ENCODE measurements at regions not wholly inside any gene's neighbourhood (a gene's known extent, or its start where the extent isn't known, plus 50 kb on each side); places are given as distances from the start of the nearest gene placed in this dataset.

DNA sequence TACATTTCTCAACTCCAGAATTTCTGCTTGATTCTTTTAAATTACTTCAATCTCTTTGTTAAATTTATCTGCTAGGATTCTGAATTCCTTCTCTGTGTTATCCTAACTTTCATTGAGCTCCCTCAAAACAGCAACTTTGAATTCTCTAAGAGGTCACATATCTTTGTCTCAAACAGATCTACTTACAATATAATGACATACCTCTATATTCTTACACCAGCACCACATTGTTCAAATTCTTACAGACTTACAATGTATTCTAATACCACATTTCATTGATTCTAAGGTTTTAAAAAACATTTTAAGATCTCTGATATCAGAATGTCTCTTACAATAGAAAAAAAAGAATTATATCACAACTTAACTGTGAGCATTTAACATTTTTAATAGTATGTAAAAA is 77.4 kb downstream of the DIRAS3 start:
- ATAC-seq: no peak
- H3K9ac ChIP-seq (ENCODE audit: insufficient read depth, low read depth, low read length): no peak overlapping the region
- DNase-seq (ENCODE audit: low spot score): no peak
- no peaks in the 10 kb centered on the region for H3K4me1 ChIP-seq (ENCODE audit: insufficient read depth, low read length)
- no peak for FAIRE-seq
- no peak overlapping the region for H2AFZ ChIP-seq (ENCODE audit: low read length)
- H3K36me3 ChIP-seq (replicated peaks in 1 of 2; ENCODE audit: control insufficient read depth in 1 of 2, insufficient read depth in 2 of 2, low read length in 2 of 2): no peaks in the 10 kb centered on the region
- no peak overlapping the region for H3K27ac ChIP-seq (ENCODE audit: extremely low read length, insufficient read depth, low read length)
- ChIA-PET CTCF (ENCODE audit: low intra/inter-chr PET ratio, low total read pairs) (no interaction called here), POLR2A (no interaction called here)
- no TSS peak for BruUV-seq (replicated peaks)
- no peaks in the 10 kb centered on the region for H3K9me3 ChIP-seq (ENCODE audit: low read length)
- intact Hi-C loops (cut with micrococcal nuclease; ENCODE audit: unreplicated experiment): no loop called here
- H3K79me2 ChIP-seq (ENCODE audit: insufficient read depth, low read length): no peaks in the 10 kb centered on the region
- H3K4me2 ChIP-seq (ENCODE audit: low read depth, low read length): no peak overlapping the region
- H4K20me1 ChIP-seq (ENCODE audit: insufficient read depth, low read length): no peaks in the 10 kb centered on the region
- H3K27me3 ChIP-seq (ENCODE audit: control insufficient read depth in 1 of 2, insufficient read depth in 2 of 2, low read length in 2 of 2): no peaks in the 10 kb centered on the region
- in situ Hi-C loops (cut with HindIII; ENCODE audit: extremely low pct_ligation_motif_present, low pct_unique_long_range_greater_than_20kb): no loop called here
- H3K4me3 ChIP-seq (replicated peaks in 1 of 3; ENCODE audit: insufficient read depth in 1 of 3, low read depth in 2 of 3, low read length in 3 of 3): no peak overlapping the region
- TF ChIP-seq ZSCAN30 (CRISPR knock-in tag; IDR thresholded peaks at IDR 0.05): no peak
- TF ChIP-seq MIXL1 (CRISPR knock-in tag; IDR thresholded peaks at IDR 0.05): no peak
- no peak for TF ChIP-seq ZNF331 (CRISPR knock-in tag; IDR thresholded peaks at IDR 0.05)
- no peak for TF ChIP-seq ARHGAP35 (CRISPR knock-in tag; IDR thresholded peaks at IDR 0.05; ENCODE audit: borderline replicate concordance)
- TF ChIP-seq REST (IDR thresholded peaks at IDR 0.05; ENCODE audit: borderline replicate concordance in 1 of 2, low read depth in 1 of 2, low read length in 2 of 2): no peak
- no peak for TF ChIP-seq ZNF589 (CRISPR knock-in tag; conservative IDR thresholded peaks at IDR 0.05)

DNA sequence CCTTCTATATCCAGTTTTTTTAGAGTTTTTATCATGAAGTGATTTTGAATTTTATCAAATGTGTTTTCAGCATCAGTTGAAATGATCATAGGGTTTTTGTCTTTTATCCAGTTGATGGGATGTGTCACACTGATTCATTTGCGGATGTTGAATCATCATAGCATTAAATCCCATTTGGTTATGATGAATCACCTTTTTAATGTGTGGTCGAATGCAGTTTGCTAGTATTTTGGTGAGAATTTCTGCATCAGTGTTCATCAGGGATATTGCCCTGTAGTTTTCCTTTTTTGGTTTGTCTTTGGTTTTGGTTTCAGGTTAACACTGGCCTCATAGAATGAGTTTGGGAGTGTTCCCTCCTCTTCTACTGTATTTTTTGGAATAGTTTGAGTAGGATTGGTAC is 80.3 kb downstream of the DIRAS3 start:
- POLR2A ChIA-PET: no interaction called here
- FAIRE-seq: no peak
- H4K20me1 ChIP-seq (ENCODE audit: insufficient read depth, low read length): no peaks in the 10 kb centered on the region
- no peaks in the 10 kb centered on the region for H3K27me3 ChIP-seq (ENCODE audit: control insufficient read depth in 1 of 2, insufficient read depth in 2 of 2, low read length in 2 of 2)
- in situ Hi-C loops (cut with HindIII; ENCODE audit: extremely low pct_ligation_motif_present, low pct_unique_long_range_greater_than_20kb) (no loop called here), intact Hi-C loops (cut with micrococcal nuclease; ENCODE audit: unreplicated experiment) (no loop called here)
- BruUV-seq (replicated peaks): no TSS peak
- CTCF ChIA-PET (ENCODE audit: low intra/inter-chr PET ratio, low total read pairs): no interaction called here
- no peak overlapping the region for H3K9ac ChIP-seq (ENCODE audit: insufficient read depth, low read depth, low read length)
- H3K9me3 ChIP-seq (ENCODE audit: low read length): no peaks in the 10 kb centered on the region
- H2AFZ ChIP-seq (ENCODE audit: low read length): no peak overlapping the region
- ATAC-seq: no peak
- no peaks in the 10 kb centered on the region for H3K36me3 ChIP-seq (replicated peaks in 1 of 2; ENCODE audit: control insufficient read depth in 1 of 2, insufficient read depth in 2 of 2, low read length in 2 of 2)
- H3K79me2 ChIP-seq (ENCODE audit: insufficient read depth, low read length): no peaks in the 10 kb centered on the region
- 0% methylated on average over 2 of the region's 2 CpGs for WGBS (ENCODE audit: low lambda C conversion rate)
- no peaks in the 10 kb centered on the region for H3K4me1 ChIP-seq (ENCODE audit: insufficient read depth, low read length)
- no peak for DNase-seq (ENCODE audit: low spot score)
- H3K4me2 ChIP-seq (ENCODE audit: low read depth, low read length): no peak overlapping the region
- no peak overlapping the region for H3K4me3 ChIP-seq (replicated peaks in 1 of 3; ENCODE audit: insufficient read depth in 1 of 3, low read depth in 2 of 3, low read length in 3 of 3)
- H3K27ac ChIP-seq (ENCODE audit: extremely low read length, insufficient read depth, low read length): no peak overlapping the region
- TF ChIP-seq RARA (CRISPR knock-in tag; IDR thresholded peaks at IDR 0.05) (no peak), CEBPZ (IDR thresholded peaks at IDR 0.05; ENCODE audit: low read length) (no peak), RFX3 (CRISPR knock-in tag; IDR thresholded peaks at IDR 0.05) (no peak), ZBTB25 (CRISPR knock-in tag; IDR thresholded peaks at IDR 0.05) (no peak), ZFP90 (CRISPR knock-in tag; IDR thresholded peaks at IDR 0.05; ENCODE audit: borderline replicate concordance) (no peak)
